HG03064 (cell line): ENCODE measurements at regions not wholly inside any gene's neighbourhood (a gene's known extent, or its start where the extent isn't known, plus 50 kb on each side); places are given as distances from the start of the nearest gene placed in this dataset.

Source experiments
- ATAC-seq: cut with Tn5 transposase; IDR thresholded peaks from one replicate; pipeline ENCODE4 v1.9.1; 2021; ENCODE audit warnings: low read depth; ENCODE audit not compliant: unreplicated experiment

GRCh38 chr5:8446179-8446578 lies 577.2 kb downstream of the MTRR start:
- ATAC-seq, result no peak

GRCh38 chr5:8456846-8457186 lies 587.9 kb downstream of the MTRR start:
- ATAC-seq, result no peak

DNA sequence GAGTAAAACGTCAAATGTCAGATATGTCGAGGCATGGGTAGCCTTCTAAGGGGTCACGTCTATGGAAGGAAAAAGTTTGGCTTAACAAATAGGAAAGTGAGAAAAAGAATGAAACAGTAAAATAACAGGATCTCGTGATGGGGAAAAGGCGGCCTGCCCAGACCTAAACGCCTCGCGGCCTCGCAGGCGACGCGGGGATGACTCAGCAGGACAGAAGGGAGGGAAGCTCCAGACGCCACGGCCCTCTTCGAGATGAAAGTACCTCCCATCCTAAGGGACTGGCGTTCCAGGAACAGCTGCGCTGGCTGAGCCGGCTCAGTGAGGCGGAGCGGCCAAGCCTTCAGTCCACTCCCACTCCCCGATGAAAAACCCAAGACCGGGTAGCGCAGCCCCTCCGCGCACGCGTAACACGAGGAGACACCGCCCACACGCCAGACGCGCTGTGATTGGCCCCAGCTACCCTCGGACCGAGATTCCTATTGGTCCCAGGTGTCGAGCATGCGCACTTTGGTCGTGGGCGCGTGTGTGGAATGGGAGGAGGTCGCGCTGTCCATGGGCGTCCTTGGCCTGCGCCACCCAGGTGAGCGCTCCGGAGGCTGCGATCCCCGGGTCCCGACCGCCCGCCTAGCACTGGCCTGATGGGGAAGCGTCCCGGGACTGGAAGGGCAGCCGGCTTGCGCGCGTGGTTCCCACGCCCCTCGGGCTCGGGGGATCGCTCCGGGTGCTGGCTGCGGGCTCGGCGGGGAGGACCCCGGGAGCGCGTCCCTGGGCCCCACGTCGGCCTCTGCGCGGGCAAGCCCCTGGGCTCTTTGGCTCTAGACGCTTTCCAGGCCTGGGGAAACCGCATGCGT lies 588.5 kb downstream of the MTRR start:
- ATAC-seq, result peak; percentile 93

GRCh38 chr5:8458038-8458383 lies 589.1 kb downstream of the MTRR start:
- ATAC-seq, result peak; percentile 15

- ATAC-seq, result no peak
Measured at GRCh38 chr5:8461543-8461942, 592.6 kb downstream of the MTRR start.

DNA sequence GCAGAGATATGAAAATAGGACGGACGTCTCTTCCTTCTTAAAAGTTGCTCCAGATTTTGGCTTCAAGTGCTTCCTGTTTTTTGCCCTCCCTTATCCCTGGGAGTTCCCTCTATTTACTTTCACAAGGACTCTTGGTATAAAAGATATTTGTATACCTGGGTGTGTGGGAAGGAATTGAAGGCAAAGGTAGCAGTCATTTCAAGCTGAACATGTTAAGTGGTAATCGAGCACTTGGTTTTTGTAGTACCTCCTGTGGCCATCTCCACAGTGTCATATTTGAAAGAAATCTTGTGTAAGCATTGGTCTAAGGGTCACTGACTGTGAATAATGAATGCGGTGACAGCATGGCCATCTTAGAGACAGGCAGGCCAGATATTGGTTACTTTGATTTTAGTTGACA lies 593.6 kb downstream of the MTRR start:
- ATAC-seq, result no peak

GRCh38 chr5:8470489-8470888 lies 601.5 kb downstream of the MTRR start:
- ATAC-seq, result no peak

- no peak for ATAC-seq
Measured at GRCh38 chr5:8471581-8471980, 602.6 kb downstream of the MTRR start.

GRCh38 chr5:8473016-8473415 lies 604.1 kb downstream of the MTRR start:
- ATAC-seq, result no peak

DNA sequence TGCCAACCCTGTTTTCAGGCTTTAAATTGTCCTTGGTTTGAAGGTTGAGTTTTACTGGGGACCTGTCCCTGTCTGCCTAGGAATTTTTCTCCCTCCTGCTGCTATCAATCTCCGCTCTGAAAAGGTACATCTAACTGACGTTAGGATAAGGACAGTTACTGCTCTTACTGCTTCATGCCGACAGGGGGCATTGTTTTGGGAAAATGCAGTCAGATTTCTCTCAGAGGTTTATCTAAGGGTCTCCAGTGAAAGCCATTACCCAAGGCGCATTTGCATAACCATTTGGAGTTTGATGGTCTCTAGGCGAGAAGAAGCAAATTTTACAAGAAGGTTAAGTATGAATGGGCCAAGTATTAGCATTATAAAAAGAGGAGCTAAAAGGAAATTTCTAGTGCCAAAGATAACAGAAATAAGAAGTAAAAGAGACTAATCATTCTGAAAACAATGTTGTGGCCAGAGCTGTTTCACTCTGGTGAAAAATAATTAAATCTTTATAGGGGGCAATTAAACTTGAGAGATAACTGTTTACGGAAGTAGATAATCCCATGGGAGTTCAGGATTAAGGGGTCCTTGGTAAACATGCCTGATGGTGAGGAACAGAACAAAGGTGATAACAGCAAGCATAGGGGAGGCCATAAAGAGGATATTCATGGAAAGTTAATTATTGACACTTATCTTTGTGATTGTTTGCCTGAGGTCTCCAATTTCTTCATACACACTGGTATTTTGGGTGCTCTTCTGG lies 605.0 kb downstream of the MTRR start:
- no peak for ATAC-seq

- no peak for ATAC-seq
Measured at GRCh38 chr5:8474569-8474930, 605.6 kb downstream of the MTRR start.

DNA sequence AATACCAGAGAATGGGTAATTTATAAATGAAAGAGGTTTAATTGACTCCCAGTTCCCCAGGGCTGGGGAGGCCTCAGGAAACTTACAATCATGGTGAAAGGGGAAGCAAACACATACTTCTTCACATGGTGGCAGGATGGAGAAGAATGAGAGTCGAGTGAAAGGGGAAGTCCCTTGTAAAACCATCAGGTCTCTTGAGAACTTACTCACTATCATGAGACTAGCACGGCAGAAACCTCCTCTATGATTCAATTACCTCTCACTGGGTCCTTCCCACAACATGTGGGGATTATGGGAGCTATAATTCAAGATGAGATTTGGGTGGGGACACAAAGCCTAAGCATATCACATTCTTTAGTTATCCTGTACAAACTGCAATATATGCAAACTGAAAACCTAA lies 609.4 kb downstream of the MTRR start:
- ATAC-seq, result no peak

DNA sequence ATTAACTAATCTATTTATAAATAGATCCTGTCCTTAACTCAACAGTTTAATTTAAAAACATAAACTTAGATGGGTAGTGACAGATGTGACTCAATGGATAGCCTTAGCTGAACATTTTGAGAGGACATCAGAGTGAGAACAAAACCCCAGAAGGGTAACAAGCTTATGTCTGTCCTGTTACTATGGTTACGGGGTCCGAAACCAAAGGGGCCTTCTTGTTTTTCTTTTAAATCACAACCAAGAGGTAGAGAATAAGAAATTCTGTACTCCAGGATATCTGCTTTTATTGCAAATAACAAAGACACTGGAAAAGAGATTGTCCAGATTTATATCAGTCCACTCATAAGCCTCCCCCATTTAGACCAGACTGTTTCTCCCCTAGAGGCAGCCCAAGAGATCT lies 612.1 kb downstream of the MTRR start:
- no peak for ATAC-seq

GRCh38 chr5:8491254-8491653 lies 622.3 kb downstream of the MTRR start:
- no peak for ATAC-seq

DNA sequence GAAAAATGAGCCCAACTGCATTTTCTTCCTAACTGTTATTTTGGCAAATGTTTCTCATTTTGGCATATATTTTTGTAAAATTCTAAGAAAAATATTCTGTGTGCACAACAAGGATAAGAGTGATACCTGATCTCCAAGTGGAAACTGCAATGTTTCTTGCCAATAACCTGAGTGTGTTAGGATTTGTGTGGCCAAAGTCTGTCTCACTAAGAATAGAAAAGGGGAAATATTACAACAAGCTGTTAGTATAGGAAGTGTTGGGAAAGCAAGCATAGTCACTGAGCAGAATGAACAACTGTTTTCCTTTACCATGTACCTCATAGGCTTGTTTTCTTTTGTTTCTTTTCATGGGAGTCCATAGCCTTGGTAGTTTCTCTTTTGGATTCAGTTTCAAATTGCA lies 624.2 kb downstream of the MTRR start:
- ATAC-seq, result no peak

- ATAC-seq, result no peak
Measured at GRCh38 chr5:8500426-8500825, 631.5 kb downstream of the MTRR start.

- no peak for ATAC-seq
Measured at GRCh38 chr5:8505196-8505595, 636.2 kb downstream of the MTRR start.

DNA sequence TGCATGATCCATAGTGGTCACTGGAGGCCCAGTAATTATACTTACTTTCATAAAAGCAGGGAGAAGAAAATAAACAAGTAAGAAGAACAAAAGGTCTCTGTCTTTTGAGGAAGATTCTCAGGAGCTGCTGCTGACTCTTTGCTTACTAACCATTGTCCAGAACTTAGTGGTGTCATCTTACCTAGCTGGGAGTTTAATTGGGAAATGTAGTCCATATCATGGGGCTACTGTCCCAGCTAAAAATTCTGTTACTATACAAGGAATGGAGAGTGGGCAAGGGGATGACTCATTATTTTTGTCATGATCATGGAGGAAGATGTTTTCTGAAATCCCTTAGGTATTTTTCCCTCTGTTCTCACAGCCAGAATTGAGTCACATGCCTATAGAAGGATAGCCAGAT lies 639.3 kb downstream of the MTRR start:
- no peak for ATAC-seq

GRCh38 chr5:8516356-8516755 lies 647.4 kb downstream of the MTRR start:
- no peak for ATAC-seq

DNA sequence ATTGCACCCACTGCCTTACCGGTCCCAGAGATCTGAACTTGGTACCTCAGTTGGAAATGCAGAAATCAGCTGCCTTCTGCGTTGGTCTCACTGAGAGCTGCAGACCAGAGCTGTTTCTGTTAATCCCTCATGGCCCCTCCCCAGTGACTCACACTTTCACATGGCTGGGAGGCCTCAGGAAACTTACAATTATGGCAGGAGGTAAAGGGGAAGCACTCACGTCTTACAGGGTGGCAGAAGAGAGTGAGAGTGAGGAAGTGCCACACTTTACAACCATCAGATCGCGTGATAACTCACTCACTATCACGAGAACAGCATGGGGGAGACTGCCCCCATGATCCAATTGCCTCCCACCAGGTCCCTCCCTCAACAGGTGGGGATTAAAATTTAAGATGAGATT lies 648.5 kb downstream of the MTRR start:
- ATAC-seq, result no peak

- no peak for ATAC-seq
Measured at GRCh38 chr5:8520917-8521316, 652.0 kb downstream of the MTRR start.

DNA sequence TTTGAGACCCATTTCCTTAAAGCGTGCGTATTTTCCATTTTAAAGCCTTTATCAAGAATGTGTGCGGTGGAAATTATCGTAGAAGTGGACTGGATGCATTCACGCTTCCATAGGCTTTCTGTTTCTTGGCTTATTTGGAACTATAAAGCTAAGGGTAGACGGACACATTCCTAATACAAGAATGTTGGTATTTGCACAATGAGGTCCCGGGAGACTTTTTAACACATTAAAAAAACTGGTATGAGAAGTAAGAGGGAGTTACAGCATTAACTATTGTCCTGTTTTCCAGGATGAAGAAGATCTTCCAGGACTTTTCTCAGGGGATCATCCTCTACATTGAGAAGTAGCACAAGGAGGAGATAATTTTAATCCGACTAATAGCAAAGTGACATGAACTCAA lies 653.0 kb downstream of the MTRR start:
- no peak for ATAC-seq
